HG03432 (cell line): ENCODE measurements at regions not wholly inside any gene's neighbourhood (a gene's known extent, or its start where the extent isn't known, plus 50 kb on each side); places are given as distances from the start of the nearest gene placed in this dataset.

Source experiments
- ATAC-seq: cut with Tn5 transposase; IDR thresholded peaks from one replicate; pipeline ENCODE4 v1.9.1; 2021; ENCODE audit warnings: mild to moderate bottlenecking, moderate library complexity; ENCODE audit not compliant: unreplicated experiment

- no peak for ATAC-seq
Observed at GRCh38 chr5:20680718-20681302, 692.8 kb upstream of the CDH18 start.

GRCh38 chr5:20678814-20679298 lies 690.9 kb upstream of the CDH18 start:
- ATAC-seq = peak; percentile 47

GRCh38 chr5:20678386-20678785 lies 690.4 kb upstream of the CDH18 start:
- ATAC-seq = peak; percentile 68

GRCh38 chr5:20660588-20660987 lies 672.6 kb upstream of the CDH18 start:
- no peak for ATAC-seq

GRCh38 chr5:20656262-20656661 lies 668.3 kb upstream of the CDH18 start:
- ATAC-seq = no peak

- no peak for ATAC-seq
Observed at GRCh38 chr5:20655211-20655610, 667.2 kb upstream of the CDH18 start.

GRCh38 chr5:20654746-20655145 lies 666.7 kb upstream of the CDH18 start:
- no peak for ATAC-seq

GRCh38 chr5:20654033-20654432 lies 666.0 kb upstream of the CDH18 start:
- ATAC-seq = no peak

GRCh38 chr5:20649966-20650365 lies 662.0 kb upstream of the CDH18 start:
- no peak for ATAC-seq

- no peak for ATAC-seq
Observed at GRCh38 chr5:20648981-20649380, 661.0 kb upstream of the CDH18 start.

GRCh38 chr5:20636686-20637085 lies 648.7 kb upstream of the CDH18 start:
- ATAC-seq = no peak

GRCh38 chr5:20619591-20619990 lies 631.6 kb upstream of the CDH18 start:
- no peak for ATAC-seq

- no peak for ATAC-seq
Observed at GRCh38 chr5:20618340-20618739, 630.3 kb upstream of the CDH18 start.

GRCh38 chr5:20617841-20618240 lies 629.8 kb upstream of the CDH18 start:
- ATAC-seq = no peak

- ATAC-seq = no peak
Observed at GRCh38 chr5:20615888-20616563, 628.0 kb upstream of the CDH18 start.

- no peak for ATAC-seq
Observed at GRCh38 chr5:20611620-20612019, 623.6 kb upstream of the CDH18 start.

- ATAC-seq = no peak
Observed at GRCh38 chr5:20610681-20611080, 622.7 kb upstream of the CDH18 start.

- no peak for ATAC-seq
Observed at GRCh38 chr5:20609126-20609525, 621.1 kb upstream of the CDH18 start.

GRCh38 chr5:20608567-20608966 lies 620.6 kb upstream of the CDH18 start:
- no peak for ATAC-seq

- ATAC-seq = no peak
Observed at GRCh38 chr5:20605732-20606525, 617.9 kb upstream of the CDH18 start.

- no peak for ATAC-seq
Observed at GRCh38 chr5:20604992-20605391, 617.0 kb upstream of the CDH18 start.

GRCh38 chr5:20601678-20602100 lies 613.7 kb upstream of the CDH18 start:
- no peak for ATAC-seq
